Hypothalamus (tissue), 51 donors: ENCODE measurements at regions not wholly inside any gene's neighbourhood (a gene's known extent, or its start where the extent isn't known, plus 50 kb on each side); places are given as distances from the start of the nearest gene placed in this dataset.

ENCODE experiments used
- DNase-seq, 51 donors: peaks; one replicate each; lab custom pipeline; 2025; lab: John Stamatoyannopoulos, UW

DNA sequence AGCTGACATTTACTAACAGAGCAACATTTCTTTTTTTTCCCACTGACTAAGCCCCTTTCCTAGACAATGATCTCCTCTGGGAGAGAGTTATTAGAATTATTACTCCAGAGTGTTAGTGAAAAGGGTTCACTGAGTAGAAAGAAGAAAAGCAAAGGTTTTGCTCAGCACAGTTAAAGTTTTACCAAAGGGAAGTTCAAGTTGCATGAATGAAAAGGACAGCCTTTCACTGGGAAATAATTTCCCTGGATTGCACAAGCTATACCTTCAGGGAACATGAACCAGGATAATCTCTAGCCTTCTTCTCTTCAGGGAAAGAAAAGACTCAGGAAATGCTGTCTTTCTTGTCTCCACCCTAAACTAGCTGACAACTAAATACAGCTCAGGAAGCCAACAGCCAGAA lies 71.4 kb upstream of the ESRRG start:
- DNase-seq = no peak

DNA sequence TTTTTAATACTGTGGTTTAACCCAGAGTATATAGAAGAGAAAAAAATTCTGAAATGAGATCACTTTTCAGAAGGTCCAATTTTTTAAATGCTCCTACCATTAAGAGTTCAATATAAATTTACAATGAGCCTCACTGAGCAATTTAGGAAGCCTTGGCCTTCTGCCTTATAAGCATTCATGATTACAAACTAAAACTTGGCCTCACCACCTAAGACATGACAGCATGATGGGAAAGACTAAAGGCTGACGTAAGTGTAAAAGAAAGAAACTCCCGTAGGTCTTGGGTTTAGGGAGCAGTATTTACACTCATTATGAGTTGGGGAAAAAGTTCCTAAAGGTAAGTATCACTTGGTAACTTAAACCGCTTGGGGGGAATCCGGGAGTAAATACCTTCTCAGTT lies 70.7 kb upstream of the ESRRG start:
- no peak for DNase-seq

DNA sequence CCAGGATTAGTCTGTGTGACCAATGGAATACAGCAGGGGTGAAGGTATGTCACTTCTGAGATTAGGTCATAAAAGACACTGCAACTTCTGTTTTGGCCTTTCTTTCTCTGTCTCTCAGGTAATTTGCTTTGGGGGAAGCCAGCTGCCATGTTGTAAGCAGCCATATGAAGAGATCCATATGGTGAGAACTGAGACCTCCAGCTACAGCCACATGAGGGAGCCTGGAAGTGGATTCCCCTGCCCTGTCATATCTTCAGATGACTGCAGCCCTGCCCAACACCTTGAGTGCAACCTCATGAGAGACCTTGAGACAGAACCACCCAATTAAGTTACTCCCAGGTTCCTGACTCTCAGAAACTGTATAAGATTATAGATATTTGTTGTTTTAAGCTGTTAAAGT lies 70.1 kb upstream of the ESRRG start:
- no peak for DNase-seq

DNA sequence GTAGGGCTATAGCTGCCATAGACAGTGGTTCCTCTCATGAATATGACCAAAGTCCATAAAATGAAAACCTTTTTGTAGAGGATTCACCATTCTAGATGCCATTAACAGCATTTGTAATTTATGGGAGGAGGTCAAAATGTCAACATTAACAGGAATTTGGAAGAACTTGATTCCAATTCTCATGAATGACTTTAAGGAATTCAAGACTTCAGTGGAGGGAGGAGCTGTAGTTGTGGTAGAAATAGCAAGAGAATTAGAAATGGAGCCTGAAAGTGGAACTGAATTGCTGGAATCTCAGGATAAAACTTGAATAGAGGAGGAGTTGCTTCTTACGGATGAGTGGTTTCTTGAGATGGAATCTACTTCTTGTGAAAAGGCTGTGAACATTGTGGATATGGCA lies 65.4 kb upstream of the ESRRG start:
- no peak for DNase-seq

DNA sequence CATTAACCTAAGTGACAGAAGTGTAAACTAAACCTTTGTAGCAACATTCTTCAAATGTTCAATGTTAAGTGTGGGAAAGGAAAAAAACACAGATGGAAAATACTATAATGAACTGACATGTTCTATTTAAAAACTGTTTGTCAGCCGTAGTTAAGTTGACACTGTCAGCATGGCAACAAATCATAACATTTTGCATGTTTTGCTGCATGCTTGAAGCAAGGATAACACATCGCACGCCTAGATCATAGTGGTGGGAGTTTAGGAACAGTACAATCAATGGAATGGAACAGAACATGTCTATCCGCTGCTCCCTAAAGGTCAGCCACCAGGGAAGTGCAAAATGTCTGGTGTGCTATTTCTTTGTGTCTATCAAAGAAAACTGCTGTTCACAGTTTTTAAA lies 62.5 kb upstream of the ESRRG start:
- no peak for DNase-seq

DNA sequence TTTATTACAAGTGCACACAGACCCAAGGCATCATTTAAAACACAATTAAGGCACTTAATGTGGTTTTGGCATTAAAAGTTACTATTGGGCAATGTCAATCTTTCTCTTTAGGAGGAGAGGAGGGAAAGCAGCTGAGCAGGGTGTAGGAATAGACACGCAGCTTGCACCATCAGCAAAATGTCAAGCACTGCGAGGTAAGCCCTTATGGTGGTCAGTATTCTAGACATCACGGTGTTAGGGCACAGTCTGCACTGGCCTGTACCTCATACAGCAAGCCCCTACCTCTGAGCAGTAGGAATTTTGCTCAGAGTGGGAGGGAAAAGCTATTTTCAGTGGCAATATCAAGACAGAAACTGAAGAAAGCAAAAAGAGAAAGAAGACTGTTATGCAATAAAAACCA lies 62.0 kb upstream of the ESRRG start:
- DNase-seq = no peak

DNA sequence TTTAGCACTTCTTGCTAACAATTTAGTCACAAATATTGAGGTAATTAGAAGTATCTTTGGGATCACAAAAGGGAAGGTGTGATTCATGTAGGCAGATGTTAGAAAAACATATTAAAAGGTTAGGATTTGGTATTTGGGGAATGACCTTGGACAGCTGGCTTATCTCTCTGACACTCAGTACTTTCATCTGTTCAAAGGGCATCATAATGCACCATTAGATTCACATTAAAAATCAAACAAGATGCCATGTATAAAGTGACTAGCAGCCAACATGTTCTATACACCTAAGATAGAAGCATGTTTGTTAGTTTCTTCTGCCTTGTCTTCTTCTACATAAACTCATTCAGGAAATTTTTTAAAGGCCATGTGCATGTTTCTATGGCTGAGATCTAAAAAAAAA lies 56.5 kb upstream of the ESRRG start:
- DNase-seq = no peak

DNA sequence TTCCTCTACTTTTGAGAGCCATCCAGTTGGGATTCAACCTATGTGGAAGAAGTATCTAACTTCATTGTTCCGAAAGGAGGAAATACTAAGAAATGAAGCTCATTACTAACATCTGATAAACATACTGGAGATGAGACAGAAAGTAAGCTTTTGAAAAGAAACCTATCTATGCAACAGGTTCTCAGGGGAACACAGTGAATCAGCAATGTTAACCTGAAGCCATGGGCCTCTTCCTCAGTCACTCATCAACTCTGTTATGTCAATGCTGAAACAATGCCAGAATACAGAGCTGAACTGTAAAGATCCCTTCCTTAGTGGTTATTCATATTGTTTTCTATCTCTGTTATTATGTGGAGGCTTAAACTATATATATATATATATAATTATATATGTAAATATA lies 55.5 kb upstream of the ESRRG start:
- DNase-seq = no peak

DNA sequence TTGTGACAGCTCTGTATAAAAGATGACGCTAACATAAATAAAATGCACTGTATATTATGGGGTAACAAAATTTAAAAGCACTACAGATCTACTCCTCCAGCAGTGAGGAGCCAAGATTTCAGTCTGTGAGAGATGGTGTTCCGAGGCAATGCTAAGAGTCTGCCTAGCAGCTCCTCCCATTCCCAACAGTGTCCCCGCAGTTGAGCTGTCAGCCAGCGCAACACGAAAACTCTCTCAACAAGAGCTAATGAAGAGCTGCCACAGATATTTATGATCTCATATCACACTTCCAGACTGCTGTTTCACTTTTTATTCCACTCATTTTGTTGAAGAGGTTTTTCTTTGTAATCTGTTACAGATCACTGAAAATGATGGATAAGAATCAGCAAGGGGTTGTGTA lies 53.9 kb upstream of the ESRRG start:
- DNase-seq = no peak
